WI38 (cell line): ENCODE measurements at regions not wholly inside any gene's neighbourhood (a gene's known extent, or its start where the extent isn't known, plus 50 kb on each side); places are given as distances from the start of the nearest gene placed in this dataset.
"Not testable (repeated sequence)": the region's sequence is repeated elsewhere in the genome, so short reads cannot be mapped to it uniquely, and the experiment has no call there.

Experiments used
- H3K4me3 ChIP-seq: 2 replicates; pipeline ENCODE4 v1.5.1; 2011; ENCODE audit warnings: low read depth, mild to moderate bottlenecking, control low read depth, low read length
- CTCF ChIP-seq: IDR thresholded peaks from 2 replicates; pipeline ENCODE4 v1.5.1; 2012; ENCODE audit warnings: low read depth, mild to moderate bottlenecking, control low read depth, low read length

GRCh38 chr3:94374439-94375161 lies 311.7 kb downstream of the NSUN3 start:
- TF ChIP-seq CTCF, result no peak
- H3K4me3 ChIP-seq, result no peak overlapping the region

DNA sequence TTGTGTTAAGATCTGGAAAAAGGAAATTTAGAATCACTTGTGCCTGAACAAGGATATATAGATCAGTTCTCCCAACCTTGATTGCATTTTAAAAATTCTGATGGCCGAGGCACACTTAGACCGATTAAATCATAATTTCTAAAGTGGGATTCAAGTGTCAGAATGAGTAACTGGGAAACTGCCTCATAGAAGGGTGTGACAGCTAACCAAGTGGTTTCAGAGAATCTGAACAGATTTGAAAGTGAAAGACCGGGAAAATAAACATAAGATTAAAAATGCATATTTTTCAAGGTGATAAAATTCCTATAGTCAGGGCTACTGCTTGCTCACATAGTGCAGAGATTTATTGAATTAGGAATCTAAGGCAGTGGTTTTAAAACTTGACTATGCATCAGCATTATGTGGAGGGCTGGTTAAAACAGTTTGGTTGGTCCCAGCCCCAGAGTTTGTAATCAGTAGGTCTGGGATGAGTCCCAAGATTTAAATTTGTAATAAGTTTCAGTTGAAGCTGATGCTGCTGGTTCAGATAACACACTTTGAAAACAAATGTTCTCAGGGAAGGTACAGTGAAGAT lies 314.3 kb downstream of the NSUN3 start:
- not testable (repeated sequence) for H3K4me3 ChIP-seq

- not testable (repeated sequence) for H3K4me3 ChIP-seq
Measured at GRCh38 chr3:94377863-94378262, 315.0 kb downstream of the NSUN3 start.

GRCh38 chr3:94378322-94378721 lies 315.5 kb downstream of the NSUN3 start:
- H3K4me3 ChIP-seq, result no peak overlapping the region

DNA sequence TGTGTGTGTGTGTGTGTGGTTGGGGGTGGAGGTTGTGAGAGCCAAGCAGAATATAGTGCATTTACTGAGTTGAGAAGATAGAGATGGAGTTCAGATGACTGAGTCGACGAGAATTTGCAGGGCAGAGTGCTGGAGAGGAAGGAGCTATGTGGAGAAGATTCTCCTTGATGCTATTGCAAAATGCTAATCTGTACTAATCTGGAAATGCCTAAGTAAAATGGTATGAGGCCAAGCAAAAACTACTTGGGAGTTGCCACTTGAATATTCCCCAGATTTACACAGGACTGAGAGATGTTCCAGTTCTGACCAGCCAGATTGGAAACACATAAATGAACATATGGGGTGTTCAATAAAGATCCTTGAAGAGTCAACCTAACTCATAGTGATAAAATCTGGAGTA lies 316.4 kb downstream of the NSUN3 start:
- no peak for TF ChIP-seq CTCF

More at GRCh38 chr3:94378322-94378721, 315.5 kb downstream of the NSUN3 start:
- TF ChIP-seq CTCF, result no peak

GRCh38 chr3:94394885-94395284 lies 332.0 kb downstream of the NSUN3 start:
- no peak overlapping the region for H3K4me3 ChIP-seq
- no peak for TF ChIP-seq CTCF

More for the DNA sequence above, 316.4 kb downstream of the NSUN3 start:
- no peak overlapping the region for H3K4me3 ChIP-seq

- no peak for TF ChIP-seq CTCF
- H3K4me3 ChIP-seq, result no peak overlapping the region
Measured at GRCh38 chr3:94395851-94396250, 333.0 kb downstream of the NSUN3 start.

DNA sequence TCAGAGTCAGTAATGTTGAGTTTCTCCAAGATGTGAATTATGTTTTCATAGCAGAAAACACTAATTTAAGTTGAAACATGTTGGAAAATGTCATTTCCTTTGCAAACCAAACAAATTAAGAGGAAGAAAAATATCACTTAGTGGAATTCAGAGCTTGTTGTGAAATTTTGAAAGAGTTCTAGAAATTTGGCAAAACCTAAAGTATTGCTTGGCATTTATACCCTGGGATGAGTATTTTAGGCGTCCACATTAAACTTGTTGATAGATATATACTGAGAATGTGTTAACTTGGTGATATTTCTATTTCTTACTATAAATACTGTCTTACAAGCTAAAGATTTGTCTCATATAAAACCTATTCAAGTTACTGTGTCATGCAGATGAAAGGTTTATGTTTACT lies 335.2 kb downstream of the NSUN3 start:
- TF ChIP-seq CTCF, result no peak
- no peak overlapping the region for H3K4me3 ChIP-seq
